Ovary (tissue), 3 donors: ENCODE measurements at regions not wholly inside any gene's neighbourhood (a gene's known extent, or its start where the extent isn't known, plus 50 kb on each side); places are given as distances from the start of the nearest gene placed in this dataset.

Experiments
- EP300 ChIP-seq: sonication (generic); formaldehyde crosslinking; IDR thresholded peaks from one replicate; pipeline ENCODE4 v1.6.1; 2017; ENCODE audit warnings: antibody characterized with exemption
- POLR2A ChIP-seq: fragments of 450-650 bp; IDR thresholded peaks from one replicate; pipeline ENCODE4 v1.6.1; 2017; ENCODE audit warnings: antibody characterized with exemption, mild to moderate bottlenecking, moderate library complexity
- TF ChIP-seq, protein P1 (sequence below), 3 donors: fragments of 450-650 bp in 2 of 3; fragments of 200-600 bp in 1 of 3; IDR thresholded peaks; one replicate each; pipeline versions ENCODE4 v1.5.1 to v1.8.0; 2016 to 2022; ENCODE audit warnings: antibody characterized with exemption in 3 of 3, mild to moderate bottlenecking in 1 of 3
- donor health status: DM: no; HTN: no; CAD: no.

DNA sequence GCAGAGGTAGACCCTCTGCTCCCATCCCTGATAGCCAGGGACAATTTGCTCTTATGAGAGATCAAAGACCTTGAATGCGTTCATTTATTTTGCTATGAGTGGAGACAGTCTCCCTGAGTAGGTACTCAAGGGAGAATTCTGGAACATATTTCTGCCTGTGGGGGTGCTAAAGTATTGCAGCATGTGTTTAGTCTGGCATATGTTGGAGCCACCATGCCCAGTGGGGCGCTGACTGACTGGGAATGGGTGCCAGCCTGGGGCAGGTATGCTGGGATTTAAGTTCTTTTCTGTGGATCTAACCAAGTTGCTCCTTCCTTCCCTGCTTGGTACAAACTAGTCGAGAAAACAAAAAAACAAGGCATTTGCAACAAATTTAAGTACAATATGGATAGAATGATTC lies 99.1 kb downstream of the JCAD start:
- TF ChIP-seq, protein P1, sequence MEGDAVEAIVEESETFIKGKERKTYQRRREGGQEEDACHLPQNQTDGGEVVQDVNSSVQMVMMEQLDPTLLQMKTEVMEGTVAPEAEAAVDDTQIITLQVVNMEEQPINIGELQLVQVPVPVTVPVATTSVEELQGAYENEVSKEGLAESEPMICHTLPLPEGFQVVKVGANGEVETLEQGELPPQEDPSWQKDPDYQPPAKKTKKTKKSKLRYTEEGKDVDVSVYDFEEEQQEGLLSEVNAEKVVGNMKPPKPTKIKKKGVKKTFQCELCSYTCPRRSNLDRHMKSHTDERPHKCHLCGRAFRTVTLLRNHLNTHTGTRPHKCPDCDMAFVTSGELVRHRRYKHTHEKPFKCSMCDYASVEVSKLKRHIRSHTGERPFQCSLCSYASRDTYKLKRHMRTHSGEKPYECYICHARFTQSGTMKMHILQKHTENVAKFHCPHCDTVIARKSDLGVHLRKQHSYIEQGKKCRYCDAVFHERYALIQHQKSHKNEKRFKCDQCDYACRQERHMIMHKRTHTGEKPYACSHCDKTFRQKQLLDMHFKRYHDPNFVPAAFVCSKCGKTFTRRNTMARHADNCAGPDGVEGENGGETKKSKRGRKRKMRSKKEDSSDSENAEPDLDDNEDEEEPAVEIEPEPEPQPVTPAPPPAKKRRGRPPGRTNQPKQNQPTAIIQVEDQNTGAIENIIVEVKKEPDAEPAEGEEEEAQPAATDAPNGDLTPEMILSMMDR (IDR thresholded peaks at IDR 0.05) = no peak
- TF ChIP-seq EP300 (no peak), POLR2A (no peak)
